ENCODE measurements at regions not wholly inside any gene's neighbourhood (a gene's known extent, or its start where the extent isn't known, plus 50 kb on each side); places are given as distances from the start of the nearest gene placed in this dataset.

- no peak for TF ChIP-seq CTCF (conservative IDR thresholded peaks at IDR 0.05)
- H3K27ac ChIP-seq = no peak overlapping the region
Observed at GRCh38 chr2:219876931-219877330, 249.5 kb downstream of the SLC4A3 start.

- no peak for TF ChIP-seq CTCF (conservative IDR thresholded peaks at IDR 0.05)
- H3K27ac ChIP-seq = no peak overlapping the region
Observed at GRCh38 chr2:219877728-219878127, 250.3 kb downstream of the SLC4A3 start.

GRCh38 chr2:219878516-219878915 is 251.1 kb downstream of the SLC4A3 start:
- H3K27ac ChIP-seq = no peak overlapping the region
- TF ChIP-seq CTCF (conservative IDR thresholded peaks at IDR 0.05) = no peak

- H3K27ac ChIP-seq = no peak overlapping the region
- no peak for TF ChIP-seq CTCF (conservative IDR thresholded peaks at IDR 0.05)
Observed at GRCh38 chr2:219881851-219882250, 254.4 kb downstream of the SLC4A3 start.

GRCh38 chr2:219886615-219887014 is 259.2 kb downstream of the SLC4A3 start:
- H3K27ac ChIP-seq = no peak overlapping the region
- TF ChIP-seq CTCF (conservative IDR thresholded peaks at IDR 0.05) = peak; percentile 57

GRCh38 chr2:219887870-219888269 is 260.4 kb downstream of the SLC4A3 start:
- no peak for TF ChIP-seq CTCF (conservative IDR thresholded peaks at IDR 0.05)
- H3K27ac ChIP-seq = no peak overlapping the region

GRCh38 chr2:219893541-219893940 is 266.1 kb downstream of the SLC4A3 start:
- no peak for TF ChIP-seq CTCF (conservative IDR thresholded peaks at IDR 0.05)
- H3K27ac ChIP-seq = no peak overlapping the region

GRCh38 chr2:219897456-219897855 is 270.0 kb downstream of the SLC4A3 start:
- H3K27ac ChIP-seq = no peak overlapping the region
- TF ChIP-seq CTCF (conservative IDR thresholded peaks at IDR 0.05) = no peak

Measured in VCaP (cell line).